HL-60 (cell line): ENCODE measurements at regions not wholly inside any gene's neighbourhood (a gene's known extent, or its start where the extent isn't known, plus 50 kb on each side); places are given as distances from the start of the nearest gene placed in this dataset.

Source experiments
- CTCF ChIP-seq: IDR thresholded peaks from one replicate; pipeline ENCODE4 v1.5.1; 2011; ENCODE audit warnings: low read length, control low read depth, inconsistent platforms; ENCODE audit not compliant: insufficient read depth
- GABPA ChIP-seq: IDR thresholded peaks from 2 replicates; pipeline ENCODE4 v1.6.1; 2012; ENCODE audit warnings: low read depth
- SPI1 ChIP-seq: IDR thresholded peaks from 2 replicates; pipeline ENCODE4 v1.6.1; 2012; ENCODE audit warnings: low read depth, mild to moderate bottlenecking, borderline replicate concordance

DNA sequence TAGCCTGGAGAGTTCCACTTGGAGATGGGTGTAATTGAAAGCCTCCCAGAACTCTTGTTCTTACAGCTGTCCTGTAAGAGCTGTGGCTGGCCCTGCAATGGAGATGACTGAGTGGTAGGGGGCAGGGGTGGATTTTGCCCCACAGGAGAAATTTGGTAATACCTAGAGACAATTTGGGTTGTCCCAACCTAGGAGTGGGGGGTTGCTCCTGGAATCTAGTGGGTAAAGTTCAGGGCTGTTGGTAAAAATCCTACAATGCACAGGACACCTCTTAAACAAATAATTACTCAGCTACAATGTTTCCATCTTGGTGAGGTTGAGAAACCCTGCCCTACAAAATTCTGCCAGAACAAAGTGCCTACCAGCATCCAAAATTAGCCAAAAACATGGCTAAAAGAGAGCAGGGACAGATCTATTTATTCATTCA lies 181.1 kb upstream of the SH3BP4 start:
- TF ChIP-seq CTCF, result no peak
- TF ChIP-seq GABPA, result no peak
- no peak for TF ChIP-seq SPI1
